ENCODE measurements at regions not wholly inside any gene's neighbourhood (a gene's known extent, or its start where the extent isn't known, plus 50 kb on each side); places are given as distances from the start of the nearest gene placed in this dataset.

GRCh38 chr3:80580146-80580545 is 812.3 kb upstream of the ROBO1 start:
- no peak overlapping the region for H3K9ac ChIP-seq (ENCODE audit: low read depth, low read length)
- H3K9me3 ChIP-seq (ENCODE audit: control insufficient read depth, insufficient read depth, low read length) = no peaks in the 10 kb centered on the region
- H3K27me3 ChIP-seq (ENCODE audit: control insufficient read depth, insufficient read depth, low read length) = no peaks in the 10 kb centered on the region
- peaks cover 8% of the 10 kb centered on the region; the same call in 1 of the 2 replicates for H3K4me1 ChIP-seq (ENCODE audit: control insufficient read depth, insufficient read depth, low read length)
- H3K4me3 ChIP-seq (ENCODE audit: low read depth, low read length) = no peak overlapping the region
- no peaks in the 10 kb centered on the region for H3K36me3 ChIP-seq (ENCODE audit: control insufficient read depth, insufficient read depth, low read length)
- no peak overlapping the region for H3K27ac ChIP-seq (ENCODE audit: low read depth, low read length)

- no peaks in the 10 kb centered on the region for H3K4me1 ChIP-seq (ENCODE audit: control insufficient read depth, insufficient read depth, low read length)
- H3K4me3 ChIP-seq (ENCODE audit: low read depth, low read length) = no peak overlapping the region
- H3K9ac ChIP-seq (ENCODE audit: low read depth, low read length) = no peak overlapping the region
- H3K27me3 ChIP-seq (ENCODE audit: control insufficient read depth, insufficient read depth, low read length) = no peaks in the 10 kb centered on the region
- H3K27ac ChIP-seq (ENCODE audit: low read depth, low read length) = no peak overlapping the region
- H3K9me3 ChIP-seq (ENCODE audit: control insufficient read depth, insufficient read depth, low read length) = no peaks in the 10 kb centered on the region
- no peaks in the 10 kb centered on the region for H3K36me3 ChIP-seq (ENCODE audit: control insufficient read depth, insufficient read depth, low read length)
Measured at GRCh38 chr3:80564391-80564790, 796.6 kb upstream of the ROBO1 start.

DNA sequence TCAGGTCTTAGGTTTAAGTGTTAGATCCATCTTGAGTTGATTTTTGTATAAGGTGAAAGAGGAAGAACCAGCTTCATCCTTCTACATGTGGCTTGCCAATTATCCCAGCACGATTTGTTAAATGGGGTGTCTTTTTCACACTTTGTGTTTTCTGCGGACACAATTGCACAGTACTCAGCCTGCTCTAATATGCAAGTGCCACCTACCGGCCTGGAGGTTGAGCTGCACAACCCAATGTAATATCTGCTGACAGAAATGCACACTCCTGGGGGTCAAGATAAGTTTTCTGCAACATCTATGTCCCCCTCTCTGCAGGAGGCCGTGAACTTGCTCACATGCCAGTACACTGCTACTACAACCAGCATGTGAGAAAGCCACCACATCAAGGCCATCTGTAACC is 791.9 kb upstream of the ROBO1 start:
- no peaks in the 10 kb centered on the region for H3K9me3 ChIP-seq (ENCODE audit: control insufficient read depth, insufficient read depth, low read length)
- H3K27ac ChIP-seq (ENCODE audit: low read depth, low read length) = no peak overlapping the region
- H3K27me3 ChIP-seq (ENCODE audit: control insufficient read depth, insufficient read depth, low read length) = no peaks in the 10 kb centered on the region
- H3K4me1 ChIP-seq (ENCODE audit: control insufficient read depth, insufficient read depth, low read length) = no peaks in the 10 kb centered on the region
- no peak overlapping the region for H3K4me3 ChIP-seq (ENCODE audit: low read depth, low read length)
- no peaks in the 10 kb centered on the region for H3K36me3 ChIP-seq (ENCODE audit: control insufficient read depth, insufficient read depth, low read length)
- no peak overlapping the region for H3K9ac ChIP-seq (ENCODE audit: low read depth, low read length)

- H3K36me3 ChIP-seq (ENCODE audit: control insufficient read depth, insufficient read depth, low read length) = no peaks in the 10 kb centered on the region
- no peak overlapping the region for H3K9ac ChIP-seq (ENCODE audit: low read depth, low read length)
- no peak overlapping the region for H3K27ac ChIP-seq (ENCODE audit: low read depth, low read length)
- no peaks in the 10 kb centered on the region for H3K9me3 ChIP-seq (ENCODE audit: control insufficient read depth, insufficient read depth, low read length)
- H3K4me1 ChIP-seq (ENCODE audit: control insufficient read depth, insufficient read depth, low read length) = no peaks in the 10 kb centered on the region
- H3K4me3 ChIP-seq (ENCODE audit: low read depth, low read length) = no peak overlapping the region
- H3K27me3 ChIP-seq (ENCODE audit: control insufficient read depth, insufficient read depth, low read length) = no peaks in the 10 kb centered on the region
Measured at GRCh38 chr3:80556763-80557162, 789.0 kb upstream of the ROBO1 start.

DNA sequence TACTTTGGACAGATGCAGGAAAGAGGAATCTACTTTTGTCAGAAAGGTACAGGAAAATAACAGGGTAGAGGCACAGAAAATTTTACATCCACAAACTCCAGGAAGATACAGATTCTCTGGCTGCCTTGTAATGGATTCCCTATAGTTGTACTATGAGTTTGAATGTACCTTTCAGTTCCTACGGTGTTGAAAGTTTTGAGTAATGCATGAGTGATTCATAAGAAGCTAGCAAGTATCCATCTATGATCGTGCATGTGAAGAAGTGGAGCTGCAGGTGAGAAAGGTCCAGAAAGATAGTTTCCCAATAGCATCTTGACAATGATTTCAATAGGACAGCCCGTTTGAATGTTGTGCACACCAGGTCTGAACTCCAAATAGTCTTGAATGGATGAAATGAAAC is 786.5 kb upstream of the ROBO1 start:
- no peak overlapping the region for H3K9ac ChIP-seq (ENCODE audit: low read depth, low read length)
- H3K4me1 ChIP-seq (ENCODE audit: control insufficient read depth, insufficient read depth, low read length) = no peaks in the 10 kb centered on the region
- H3K27me3 ChIP-seq (ENCODE audit: control insufficient read depth, insufficient read depth, low read length) = no peaks in the 10 kb centered on the region
- H3K27ac ChIP-seq (ENCODE audit: low read depth, low read length) = no peak overlapping the region
- H3K4me3 ChIP-seq (ENCODE audit: low read depth, low read length) = no peak overlapping the region
- no peaks in the 10 kb centered on the region for H3K9me3 ChIP-seq (ENCODE audit: control insufficient read depth, insufficient read depth, low read length)
- H3K36me3 ChIP-seq (ENCODE audit: control insufficient read depth, insufficient read depth, low read length) = no peaks in the 10 kb centered on the region

GRCh38 chr3:80553211-80553610 is 785.4 kb upstream of the ROBO1 start:
- Histone ChIP-seq H3K36me3 (ENCODE audit: control insufficient read depth, insufficient read depth, low read length) (no peaks in the 10 kb centered on the region), H3K27me3 (ENCODE audit: control insufficient read depth, insufficient read depth, low read length) (no peaks in the 10 kb centered on the region), H3K9ac (ENCODE audit: low read depth, low read length) (no peak overlapping the region)

DNA sequence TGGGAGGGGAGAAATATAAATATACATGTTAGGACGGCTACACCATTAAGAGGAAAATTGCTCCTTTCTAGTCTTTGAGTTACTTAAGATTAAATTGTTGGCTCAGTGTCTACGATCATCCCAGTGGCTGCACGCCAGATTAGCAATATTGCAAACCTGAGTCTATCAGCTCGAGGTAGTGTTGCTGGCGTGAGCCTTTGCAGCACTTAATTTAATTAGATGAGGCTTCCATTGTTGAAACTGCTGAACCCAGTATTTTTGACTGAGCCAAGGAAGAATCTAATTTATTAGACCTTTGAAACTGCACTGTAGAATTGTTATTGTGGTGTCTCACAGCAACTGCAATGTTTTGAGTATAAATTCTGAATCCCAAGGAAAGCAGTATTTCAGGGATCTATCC is 782.4 kb upstream of the ROBO1 start:
- Histone ChIP-seq H3K27me3 (ENCODE audit: control insufficient read depth, insufficient read depth, low read length) (no peaks in the 10 kb centered on the region), H3K27ac (ENCODE audit: low read depth, low read length) (no peak overlapping the region), H3K36me3 (ENCODE audit: control insufficient read depth, insufficient read depth, low read length) (no peaks in the 10 kb centered on the region), H3K9me3 (ENCODE audit: control insufficient read depth, insufficient read depth, low read length) (no peaks in the 10 kb centered on the region), H3K4me3 (ENCODE audit: low read depth, low read length) (no peak overlapping the region), H3K9ac (ENCODE audit: low read depth, low read length) (no peak overlapping the region), H3K4me1 (ENCODE audit: control insufficient read depth, insufficient read depth, low read length) (peaks cover 3% of the 10 kb centered on the region; the same call in 1 of the 2 replicates)

More at GRCh38 chr3:80553211-80553610, 785.4 kb upstream of the ROBO1 start:
- H3K4me3 ChIP-seq (ENCODE audit: low read depth, low read length) = no peak overlapping the region
- no peak overlapping the region for H3K27ac ChIP-seq (ENCODE audit: low read depth, low read length)
- H3K4me1 ChIP-seq (ENCODE audit: control insufficient read depth, insufficient read depth, low read length) = peaks cover 3% of the 10 kb centered on the region; the same call in 1 of the 2 replicates
- H3K9me3 ChIP-seq (ENCODE audit: control insufficient read depth, insufficient read depth, low read length) = no peaks in the 10 kb centered on the region

GRCh38 chr3:80549173-80549572 is 781.4 kb upstream of the ROBO1 start:
- peaks cover 3% of the 10 kb centered on the region; the same call in 1 of the 2 replicates for H3K4me1 ChIP-seq (ENCODE audit: control insufficient read depth, insufficient read depth, low read length)
- H3K9ac ChIP-seq (ENCODE audit: low read depth, low read length) = no peak overlapping the region
- no peaks in the 10 kb centered on the region for H3K36me3 ChIP-seq (ENCODE audit: control insufficient read depth, insufficient read depth, low read length)
- H3K27ac ChIP-seq (ENCODE audit: low read depth, low read length) = no peak overlapping the region
- H3K27me3 ChIP-seq (ENCODE audit: control insufficient read depth, insufficient read depth, low read length) = no peaks in the 10 kb centered on the region
- H3K9me3 ChIP-seq (ENCODE audit: control insufficient read depth, insufficient read depth, low read length) = no peaks in the 10 kb centered on the region
- H3K4me3 ChIP-seq (ENCODE audit: low read depth, low read length) = no peak overlapping the region

GRCh38 chr3:80543154-80543553 is 775.4 kb upstream of the ROBO1 start:
- no peaks in the 10 kb centered on the region for H3K36me3 ChIP-seq (ENCODE audit: control insufficient read depth, insufficient read depth, low read length)
- no peak overlapping the region for H3K9ac ChIP-seq (ENCODE audit: low read depth, low read length)
- H3K4me1 ChIP-seq (ENCODE audit: control insufficient read depth, insufficient read depth, low read length) = no peaks in the 10 kb centered on the region; the same call in 1 of the 2 replicates
- H3K4me3 ChIP-seq (ENCODE audit: low read depth, low read length) = no peak overlapping the region
- no peaks in the 10 kb centered on the region for H3K9me3 ChIP-seq (ENCODE audit: control insufficient read depth, insufficient read depth, low read length)
- H3K27ac ChIP-seq (ENCODE audit: low read depth, low read length) = no peak overlapping the region
- H3K27me3 ChIP-seq (ENCODE audit: control insufficient read depth, insufficient read depth, low read length) = no peaks in the 10 kb centered on the region

- Histone ChIP-seq H3K27me3 (ENCODE audit: control insufficient read depth, insufficient read depth, low read length) (no peaks in the 10 kb centered on the region), H3K9me3 (ENCODE audit: control insufficient read depth, insufficient read depth, low read length) (no peaks in the 10 kb centered on the region), H3K9ac (ENCODE audit: low read depth, low read length) (no peak overlapping the region), H3K4me1 (ENCODE audit: control insufficient read depth, insufficient read depth, low read length) (no peaks in the 10 kb centered on the region; the same call in 1 of the 2 replicates), H3K4me3 (ENCODE audit: low read depth, low read length) (no peak overlapping the region), H3K36me3 (ENCODE audit: control insufficient read depth, insufficient read depth, low read length) (no peaks in the 10 kb centered on the region), H3K27ac (ENCODE audit: low read depth, low read length) (no peak overlapping the region)
Measured at GRCh38 chr3:80542456-80542855, 774.7 kb upstream of the ROBO1 start.

GRCh38 chr3:80537680-80538079 is 769.9 kb upstream of the ROBO1 start:
- H3K9me3 ChIP-seq (ENCODE audit: control insufficient read depth, insufficient read depth, low read length) = no peaks in the 10 kb centered on the region
- H3K27me3 ChIP-seq (ENCODE audit: control insufficient read depth, insufficient read depth, low read length) = no peaks in the 10 kb centered on the region
- no peak overlapping the region for H3K4me3 ChIP-seq (ENCODE audit: low read depth, low read length)
- H3K36me3 ChIP-seq (ENCODE audit: control insufficient read depth, insufficient read depth, low read length) = no peaks in the 10 kb centered on the region
- H3K27ac ChIP-seq (ENCODE audit: low read depth, low read length) = no peak overlapping the region
- H3K9ac ChIP-seq (ENCODE audit: low read depth, low read length) = no peak overlapping the region
- no peaks in the 10 kb centered on the region; the same call in 1 of the 2 replicates for H3K4me1 ChIP-seq (ENCODE audit: control insufficient read depth, insufficient read depth, low read length)

DNA sequence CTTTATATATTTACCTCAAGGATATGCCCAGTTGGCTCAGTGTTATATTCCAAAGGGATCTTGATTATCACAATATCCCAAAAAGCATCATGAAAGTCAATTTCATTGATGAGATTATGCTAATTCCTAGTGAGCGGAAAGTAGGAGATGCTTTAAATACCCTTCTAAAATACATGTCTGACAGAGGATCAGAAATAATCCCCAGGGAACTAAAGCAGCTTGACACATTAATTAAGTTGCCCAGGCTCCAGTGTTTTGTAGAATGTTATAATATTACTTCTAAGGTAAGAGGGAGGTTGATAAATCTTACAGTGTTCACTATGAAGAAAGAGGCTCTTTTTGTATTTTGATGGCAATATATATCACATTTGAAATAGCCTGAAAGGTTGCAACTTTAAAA is 767.5 kb upstream of the ROBO1 start:
- no peak overlapping the region for H3K27ac ChIP-seq (ENCODE audit: low read depth, low read length)
- H3K4me1 ChIP-seq (ENCODE audit: control insufficient read depth, insufficient read depth, low read length) = no peaks in the 10 kb centered on the region; the same call in 1 of the 2 replicates
- H3K9ac ChIP-seq (ENCODE audit: low read depth, low read length) = no peak overlapping the region

More for the DNA sequence above, 767.5 kb upstream of the ROBO1 start:
- Histone ChIP-seq H3K9me3 (ENCODE audit: control insufficient read depth, insufficient read depth, low read length) (no peaks in the 10 kb centered on the region), H3K4me3 (ENCODE audit: low read depth, low read length) (no peak overlapping the region), H3K27me3 (ENCODE audit: control insufficient read depth, insufficient read depth, low read length) (no peaks in the 10 kb centered on the region), H3K36me3 (ENCODE audit: control insufficient read depth, insufficient read depth, low read length) (no peaks in the 10 kb centered on the region)
